Spleen (tissue), 7 donors: ENCODE measurements at regions not wholly inside any gene's neighbourhood (a gene's known extent, or its start where the extent isn't known, plus 50 kb on each side); places are given as distances from the start of the nearest gene placed in this dataset.

Source experiments
- POLR2A ChIP-seq, 3 donors: fragments of 450-650 bp; IDR thresholded peaks; one replicate each; pipeline ENCODE4 v1.5.1; 2017; ENCODE audit warnings: antibody characterized with exemption in 3 of 3, mild to moderate bottlenecking in 1 of 3
- POLR2AphosphoS5 ChIP-seq, 3 donors: sonication (generic); formaldehyde crosslinking; IDR thresholded peaks; one replicate each; pipeline ENCODE4 v1.5.1; 2017; ENCODE audit warnings: antibody characterized with exemption in 3 of 3
- TF ChIP-seq, protein P1 (sequence below), 11 experiments: fragments of 200-600 bp in 7 of 11; fragments of 450-650 bp in 4 of 11; sonication (generic) in 4 of 11; IDR thresholded peaks in 8 of 11; conservative IDR thresholded peaks in 3 of 11; 1 replicate in 7 of 11; 2 replicates in 4 of 11; pipeline versions ENCODE4 v1.4.0 to v1.8.0; 2016 to 2021; ENCODE audit warnings: antibody characterized with exemption in 11 of 11, inconsistent platforms in 4 of 11, mild to moderate bottlenecking in 1 of 11
- donor health status: DM: no; HTN: no; CAD: no; lungs with moderate emphysema.
- donor health status: DM: no; HTN: no; CAD: no.
- donor health status: DM: no; HTN: no; CAD: no.

DNA sequence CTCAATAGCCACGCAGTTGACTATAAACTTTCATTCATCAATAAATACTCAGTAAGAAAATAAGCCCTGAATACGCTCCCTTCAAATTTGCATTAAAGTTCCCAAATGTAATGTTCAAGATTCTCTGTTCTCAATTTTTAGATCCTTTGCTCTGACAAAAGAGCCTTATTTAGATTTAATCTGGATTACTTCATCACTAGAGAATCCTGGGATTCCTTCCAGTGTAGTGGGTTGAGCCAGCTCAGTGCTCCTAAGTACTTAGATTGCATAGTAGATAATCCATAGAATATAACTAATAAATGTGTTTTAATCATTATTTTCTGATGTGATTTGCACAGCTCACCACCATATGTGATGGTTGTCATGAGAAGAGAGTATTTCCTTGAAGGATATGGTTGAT is 1286.2 kb downstream of the SUCLG1 start:
- TF ChIP-seq, protein P1, sequence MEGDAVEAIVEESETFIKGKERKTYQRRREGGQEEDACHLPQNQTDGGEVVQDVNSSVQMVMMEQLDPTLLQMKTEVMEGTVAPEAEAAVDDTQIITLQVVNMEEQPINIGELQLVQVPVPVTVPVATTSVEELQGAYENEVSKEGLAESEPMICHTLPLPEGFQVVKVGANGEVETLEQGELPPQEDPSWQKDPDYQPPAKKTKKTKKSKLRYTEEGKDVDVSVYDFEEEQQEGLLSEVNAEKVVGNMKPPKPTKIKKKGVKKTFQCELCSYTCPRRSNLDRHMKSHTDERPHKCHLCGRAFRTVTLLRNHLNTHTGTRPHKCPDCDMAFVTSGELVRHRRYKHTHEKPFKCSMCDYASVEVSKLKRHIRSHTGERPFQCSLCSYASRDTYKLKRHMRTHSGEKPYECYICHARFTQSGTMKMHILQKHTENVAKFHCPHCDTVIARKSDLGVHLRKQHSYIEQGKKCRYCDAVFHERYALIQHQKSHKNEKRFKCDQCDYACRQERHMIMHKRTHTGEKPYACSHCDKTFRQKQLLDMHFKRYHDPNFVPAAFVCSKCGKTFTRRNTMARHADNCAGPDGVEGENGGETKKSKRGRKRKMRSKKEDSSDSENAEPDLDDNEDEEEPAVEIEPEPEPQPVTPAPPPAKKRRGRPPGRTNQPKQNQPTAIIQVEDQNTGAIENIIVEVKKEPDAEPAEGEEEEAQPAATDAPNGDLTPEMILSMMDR (IDR thresholded peaks at IDR 0.05 in 8 of 11, conservative IDR thresholded peaks at IDR 0.05 in 3 of 11), result no peak
- TF ChIP-seq POLR2AphosphoS5 (IDR thresholded peaks at IDR 0.05) (no peak), POLR2A (IDR thresholded peaks at IDR 0.05) (no peak)
